Mammary epithelial cell (primary cell): ENCODE measurements at regions not wholly inside any gene's neighbourhood (a gene's known extent, or its start where the extent isn't known, plus 50 kb on each side); places are given as distances from the start of the nearest gene placed in this dataset.

Experiments
- CTCF ChIP-seq, 2 donors: IDR thresholded peaks in 1 of 2; conservative IDR thresholded peaks in 1 of 2; 2 replicates each; pipeline ENCODE4 v1.5.1; 2011 to 2012; ENCODE audit warnings: inconsistent platforms in 2 of 2, low read length in 2 of 2, mild to moderate bottlenecking in 2 of 2, control low read depth in 1 of 2, low read depth in 1 of 2; ENCODE audit not compliant: insufficient read depth in 1 of 2; ENCODE audit errors: extremely low read depth in 1 of 2
- EZH2 ChIP-seq: IDR thresholded peaks from 2 replicates; pipeline ENCODE4 v1.6.1; 2012; ENCODE audit warnings: low read length, inconsistent platforms, borderline replicate concordance

- TF ChIP-seq CTCF (conservative IDR thresholded peaks at IDR 0.05 in 1 of 2, IDR thresholded peaks at IDR 0.05 in 1 of 2; ENCODE audit: extremely low read depth in 1 of 2, insufficient read depth in 1 of 2, low read depth in 1 of 2, low read length in 2 of 2) (no peak), EZH2 (no peak)
These were observed 144.3 kb upstream of the PFN2 start for GRCh38 chr3:150114873-150115540.
